H1 (cell line): ENCODE measurements at regions not wholly inside any gene's neighbourhood (a gene's known extent, or its start where the extent isn't known, plus 50 kb on each side); places are given as distances from the start of the nearest gene placed in this dataset.

ENCODE experiments used
- ATF3 ChIP-seq: IDR thresholded peaks from 2 replicates; pipeline ENCODE4 v1.6.1; 2011; ENCODE audit warnings: low read depth, mild to moderate bottlenecking, low read length; ENCODE audit not compliant: insufficient read depth
- CTCF ChIP-seq, 3 experiments: IDR thresholded peaks; 1 replicate in 2 of 3; 2 replicates in 1 of 3; pipeline versions ENCODE4 v1.5.1 to v1.6.1; 2011; ENCODE audit warnings: low read length in 3 of 3, mild to moderate bottlenecking in 3 of 3, inconsistent platforms in 2 of 3, low read depth in 1 of 3, moderate library complexity in 1 of 3; ENCODE audit not compliant: insufficient read depth in 1 of 3; ENCODE audit errors: control extremely low read depth in 1 of 3
- POLR2AphosphoS5 ChIP-seq: IDR thresholded peaks from 2 replicates; pipeline ENCODE4 v1.6.1; 2011; ENCODE audit warnings: low read depth, low read length
- RNF2 ChIP-seq: fragments of 200-900, 300-1000 bp; sonication (generic); IDR thresholded peaks from 2 replicates; pipeline ENCODE4 v1.7.1; 2016; ENCODE audit warnings: borderline replicate concordance, low read depth, mild to moderate bottlenecking, antibody characterized with exemption, low read length; ENCODE audit not compliant: poor library complexity, severe bottlenecking; ENCODE audit errors: missing control alignments
- YY1 ChIP-seq: IDR thresholded peaks from 2 replicates; pipeline ENCODE4 v1.6.1; 2011; ENCODE audit warnings: low read depth, mild to moderate bottlenecking, low read length

- TF ChIP-seq CTCF (IDR thresholded peaks at IDR 0.05; ENCODE audit: control extremely low read depth in 1 of 3, insufficient read depth in 1 of 3, low read depth in 1 of 3, low read length in 3 of 3) (no peak), POLR2AphosphoS5 (no peak), ATF3 (no peak), YY1 (no peak), RNF2 (no peak)
These were observed 396.7 kb upstream of the PDZRN3 start for GRCh38 chr3:74021449-74021848.
